Mononuclear cell (primary cell): ENCODE measurements at regions not wholly inside any gene's neighbourhood (a gene's known extent, or its start where the extent isn't known, plus 50 kb on each side); places are given as distances from the start of the nearest gene placed in this dataset.

Experiments used
- H3K27me3 ChIP-seq: 2 replicates; pipeline ENCODE4 v1.6.0; 2011; ENCODE audit warnings: low read length, control low read depth; ENCODE audit not compliant: insufficient read depth
- H3K4me1 ChIP-seq: 2 replicates; pipeline ENCODE4 v1.5.1; 2011; ENCODE audit warnings: mild to moderate bottlenecking, low read length, control low read depth; ENCODE audit not compliant: insufficient read depth
- H3K4me3 ChIP-seq: 2 replicates; pipeline ENCODE4 v1.5.1; 2011; ENCODE audit warnings: mild to moderate bottlenecking, low read length, moderate library complexity
- H3K9me3 ChIP-seq: 2 replicates; pipeline ENCODE4 v1.5.1; 2011; ENCODE audit warnings: low read depth, mild to moderate bottlenecking, control low read depth, low read length

DNA sequence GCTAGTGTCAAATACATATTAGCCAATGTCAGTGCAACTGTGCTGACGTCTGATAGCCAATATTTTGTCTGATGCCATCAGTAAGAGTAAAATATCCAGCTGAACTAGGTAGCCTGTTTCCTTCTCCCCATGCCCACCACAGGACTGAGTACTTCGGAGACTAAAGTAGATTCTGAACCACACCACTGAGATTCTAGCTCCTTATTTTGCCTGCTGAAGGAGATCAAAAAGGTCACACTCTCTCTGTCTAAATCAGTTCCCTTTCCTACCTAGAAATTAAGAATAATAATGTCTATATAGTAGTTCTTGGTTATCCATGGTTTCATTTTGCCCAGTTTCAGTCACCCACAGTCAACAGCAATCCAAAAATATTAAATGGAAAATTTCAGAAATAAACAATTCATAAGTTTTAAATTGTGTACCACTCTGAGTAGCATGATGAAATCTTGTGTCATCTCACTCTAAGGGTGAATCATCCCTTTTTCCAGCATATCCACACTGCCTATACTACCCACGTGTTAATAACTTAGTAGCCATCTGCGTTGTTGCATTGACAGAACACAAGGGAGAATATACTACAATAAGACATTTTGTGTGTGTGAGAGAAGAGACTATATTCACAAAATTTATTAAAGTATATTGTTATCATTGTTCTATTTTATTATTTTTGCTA, 1043.3 kb upstream of the PIK3C3 start:
- Histone ChIP-seq H3K9me3 (no peaks in the 10 kb centered on the region), H3K4me3 (no peak overlapping the region)

DNA sequence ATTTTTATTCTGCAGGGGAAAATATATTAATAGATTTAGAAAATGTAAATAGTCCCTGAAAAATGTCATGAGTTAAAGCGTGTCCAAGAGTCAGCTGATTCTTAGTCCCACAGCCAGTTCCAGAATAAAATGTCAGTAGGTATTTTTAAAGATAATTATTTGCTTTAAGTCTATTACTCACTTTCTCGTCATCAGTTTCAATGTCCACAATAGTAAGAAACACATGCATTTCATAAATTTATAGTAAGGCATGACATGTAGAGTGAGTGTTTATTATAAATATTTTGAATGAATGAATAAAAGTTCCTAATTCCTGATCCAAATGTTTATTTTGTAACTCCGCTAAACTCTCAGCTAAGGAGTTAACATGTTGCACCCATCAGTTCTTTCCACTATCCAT, 1044.0 kb upstream of the PIK3C3 start:
- H3K27me3 ChIP-seq: no peaks in the 10 kb centered on the region
- no peak overlapping the region for H3K4me3 ChIP-seq
- no peaks in the 10 kb centered on the region for H3K4me1 ChIP-seq
- H3K9me3 ChIP-seq: no peaks in the 10 kb centered on the region

More for the DNA sequence above, 1043.3 kb upstream of the PIK3C3 start:
- no peaks in the 10 kb centered on the region for H3K27me3 ChIP-seq
- H3K4me1 ChIP-seq: no peaks in the 10 kb centered on the region

DNA sequence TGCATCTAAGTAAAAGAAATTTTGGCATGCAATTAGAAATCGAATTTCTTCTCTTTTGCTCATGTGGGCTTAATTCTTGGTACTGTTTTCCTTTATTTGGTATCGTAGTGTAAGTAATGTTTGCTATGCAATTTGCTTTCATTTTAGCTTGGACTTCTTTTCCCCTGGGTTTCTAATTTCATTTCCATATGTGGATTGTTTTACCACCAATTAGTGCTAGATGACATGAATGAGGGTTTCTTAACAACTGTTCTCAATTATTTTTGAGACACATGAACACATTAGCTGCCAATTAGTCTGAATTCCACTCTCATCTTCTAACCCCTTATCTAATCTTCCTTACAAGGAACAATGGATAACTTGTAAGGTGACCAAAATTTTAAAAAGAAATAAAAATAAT, 1047.2 kb upstream of the PIK3C3 start:
- Histone ChIP-seq H3K27me3 (no peaks in the 10 kb centered on the region), H3K9me3 (no peaks in the 10 kb centered on the region), H3K4me1 (no peaks in the 10 kb centered on the region), H3K4me3 (no peak overlapping the region)

DNA sequence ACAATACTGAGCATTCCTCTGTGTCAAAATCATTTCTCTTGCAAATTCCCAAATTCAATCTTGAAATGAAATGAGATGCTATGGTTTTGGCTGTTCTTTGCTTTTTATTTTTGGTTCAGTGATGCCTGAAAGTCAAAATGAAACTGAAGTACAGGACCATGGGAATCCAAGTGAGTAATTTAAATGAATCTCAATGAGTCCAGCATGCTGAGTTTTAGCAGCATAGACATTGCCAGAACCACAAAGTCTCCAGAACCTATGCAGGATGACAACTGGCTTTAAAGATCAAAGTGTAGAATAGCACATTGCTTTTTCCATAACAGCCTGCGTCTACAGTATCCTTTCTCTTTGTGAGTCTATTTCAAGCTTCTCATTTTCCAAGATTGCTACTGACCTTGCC, 1050.7 kb upstream of the PIK3C3 start:
- Histone ChIP-seq H3K27me3 (no peaks in the 10 kb centered on the region), H3K9me3 (no peaks in the 10 kb centered on the region), H3K4me3 (no peak overlapping the region), H3K4me1 (no peaks in the 10 kb centered on the region)

DNA sequence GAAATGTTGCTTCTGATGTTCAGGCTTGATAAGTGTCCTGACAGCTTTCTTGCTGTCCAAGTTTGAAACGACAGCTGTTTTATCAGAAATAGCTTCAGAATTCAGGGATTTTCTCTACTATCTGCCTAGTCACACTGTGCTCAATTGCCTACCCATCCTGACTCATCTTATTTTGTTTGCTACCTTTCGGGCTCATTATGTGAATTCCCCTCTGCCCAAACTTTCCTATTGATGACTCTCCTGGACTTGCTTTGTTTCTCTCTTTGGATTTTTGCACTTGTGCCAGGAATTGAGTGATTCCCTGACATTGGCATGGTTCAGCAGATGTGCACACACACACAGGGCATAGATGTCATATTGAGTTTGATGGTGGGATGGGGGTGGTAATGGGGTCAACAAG, 1052.6 kb upstream of the PIK3C3 start:
- Histone ChIP-seq H3K4me1 (no peaks in the 10 kb centered on the region), H3K27me3 (no peaks in the 10 kb centered on the region), H3K4me3 (no peak overlapping the region), H3K9me3 (no peaks in the 10 kb centered on the region)

DNA sequence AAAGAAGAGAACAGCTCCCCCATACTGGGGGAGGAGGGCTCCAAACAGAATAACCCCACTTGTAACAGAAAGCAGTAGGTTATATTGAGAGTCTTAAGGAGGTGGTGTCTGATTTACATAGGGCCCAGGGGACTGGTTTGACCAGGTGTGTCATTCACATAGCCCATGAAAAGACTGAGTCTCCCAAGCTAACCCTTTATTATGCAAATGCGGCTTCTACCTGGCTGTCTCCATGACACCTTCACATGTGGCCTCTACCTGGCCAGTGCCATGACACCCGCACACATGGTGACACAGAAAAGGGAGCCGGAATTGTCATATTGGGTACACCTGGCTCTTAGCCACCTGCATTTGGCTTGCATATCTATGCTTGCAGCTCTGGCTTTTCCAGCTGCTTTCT, 1057.2 kb upstream of the PIK3C3 start:
- Histone ChIP-seq H3K4me1 (no peaks in the 10 kb centered on the region), H3K27me3 (no peaks in the 10 kb centered on the region), H3K4me3 (no peak overlapping the region), H3K9me3 (no peaks in the 10 kb centered on the region)

DNA sequence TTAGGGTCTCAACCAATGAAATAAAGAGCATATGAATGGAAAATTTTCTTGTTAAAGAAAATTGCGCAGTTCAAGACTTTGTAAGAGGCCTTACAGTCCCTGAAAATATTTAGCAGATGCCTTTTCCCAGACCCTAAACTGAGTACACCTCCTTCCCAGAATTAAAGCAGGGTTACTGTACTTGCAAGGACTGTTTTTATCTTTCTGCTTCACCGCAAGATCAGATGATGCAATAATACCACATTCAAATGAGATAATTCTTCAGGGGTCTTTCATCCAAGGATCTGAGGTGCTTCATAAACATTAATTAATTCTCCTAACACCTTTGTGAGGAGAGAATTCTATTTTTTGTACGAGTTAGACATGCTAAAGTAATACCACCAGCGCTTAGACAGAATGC, 1071.8 kb upstream of the PIK3C3 start:
- H3K27me3 ChIP-seq: no peaks in the 10 kb centered on the region
- H3K4me3 ChIP-seq: no peak overlapping the region
- no peaks in the 10 kb centered on the region for H3K9me3 ChIP-seq

DNA sequence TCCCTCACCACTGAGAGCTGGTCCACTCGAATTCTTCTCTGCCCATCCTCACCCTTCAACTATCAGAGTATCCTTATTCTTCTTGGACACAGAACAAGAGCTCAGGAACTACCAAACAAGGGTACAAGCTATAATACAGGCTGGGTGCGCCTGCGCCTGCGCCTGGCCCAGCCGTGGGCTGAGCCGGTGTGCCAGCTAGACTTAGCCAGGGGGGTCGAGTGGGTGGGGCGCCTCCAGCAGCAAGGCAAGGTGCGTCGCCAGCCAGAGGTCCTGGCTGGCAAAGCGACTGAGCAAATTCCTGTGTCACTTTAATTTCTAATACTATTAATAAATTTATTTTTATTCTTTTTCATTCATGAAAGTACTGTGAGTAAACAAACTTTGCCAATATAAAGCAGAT, 1072.6 kb upstream of the PIK3C3 start:
- Histone ChIP-seq H3K9me3 (no peaks in the 10 kb centered on the region), H3K27me3 (no peaks in the 10 kb centered on the region), H3K4me3 (no peak overlapping the region), H3K4me1 (no peaks in the 10 kb centered on the region)

More for the DNA sequence above, 1071.8 kb upstream of the PIK3C3 start:
- H3K4me1 ChIP-seq: no peaks in the 10 kb centered on the region

DNA sequence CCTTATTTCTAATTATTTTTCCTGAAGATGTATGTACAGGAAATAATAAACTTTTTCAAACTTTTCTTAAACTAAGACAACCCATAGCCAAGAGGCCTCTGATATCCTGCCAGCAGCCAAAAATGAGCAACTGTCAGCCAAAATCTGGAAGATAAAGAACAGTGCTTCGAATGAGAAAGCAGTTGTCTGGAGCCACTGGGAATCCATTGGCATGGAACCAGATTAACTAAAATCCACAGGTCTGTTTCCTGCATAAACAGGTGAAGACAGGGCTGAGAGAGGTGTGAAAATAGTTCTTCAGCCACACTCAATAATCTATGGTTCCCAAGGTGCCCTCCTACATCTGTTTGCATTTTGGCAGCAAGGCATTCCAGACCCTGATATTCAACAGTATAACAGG, 1076.7 kb upstream of the PIK3C3 start:
- Histone ChIP-seq H3K9me3 (no peaks in the 10 kb centered on the region), H3K4me1 (no peaks in the 10 kb centered on the region), H3K27me3 (no peaks in the 10 kb centered on the region), H3K4me3 (no peak overlapping the region)

DNA sequence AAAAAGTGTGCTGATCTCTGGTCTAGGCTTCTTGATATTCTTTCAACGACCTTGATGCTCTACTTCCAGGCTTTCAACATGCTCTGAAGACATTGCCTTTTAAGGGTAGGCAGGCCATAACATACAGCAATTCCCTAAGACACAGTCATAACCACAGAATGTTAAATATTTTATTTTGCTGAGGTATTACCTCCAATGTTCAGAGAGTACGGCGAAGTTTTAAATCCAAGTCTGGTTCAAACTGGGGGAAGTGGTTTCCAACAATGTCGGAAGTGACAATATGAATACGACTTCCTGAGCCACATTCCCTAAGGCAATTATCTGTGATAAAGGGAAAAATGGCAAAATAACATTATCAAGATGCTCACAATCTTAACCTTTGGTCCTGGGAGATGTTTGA, 1077.9 kb upstream of the PIK3C3 start:
- no peaks in the 10 kb centered on the region for H3K4me1 ChIP-seq
- H3K27me3 ChIP-seq: no peaks in the 10 kb centered on the region
- H3K4me3 ChIP-seq: no peak overlapping the region
- no peaks in the 10 kb centered on the region for H3K9me3 ChIP-seq

DNA sequence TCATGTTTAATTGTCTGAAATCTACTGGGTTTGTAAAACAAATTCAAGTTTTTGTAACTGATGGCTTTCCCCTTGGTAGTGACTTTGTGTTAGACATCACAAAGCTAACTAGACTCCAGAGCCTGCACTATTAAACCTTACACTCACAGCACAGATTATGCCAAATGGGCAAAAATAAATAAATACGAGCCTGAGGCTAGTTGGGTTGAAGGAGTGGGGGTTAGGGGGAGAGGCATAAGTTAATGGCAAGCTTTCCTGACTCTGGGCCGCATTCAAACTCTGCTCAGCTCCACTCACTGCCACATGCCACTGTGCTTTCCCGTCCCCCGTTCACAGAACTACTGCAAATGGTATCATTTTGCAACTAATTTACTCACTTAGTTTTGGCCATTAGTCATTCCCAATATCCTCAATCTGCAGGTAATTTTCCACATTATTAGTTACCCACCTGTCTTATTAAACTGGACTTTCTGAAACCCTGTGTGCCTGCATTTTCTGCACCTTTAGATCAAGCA, 1079.9 kb upstream of the PIK3C3 start:
- Histone ChIP-seq H3K27me3 (no peaks in the 10 kb centered on the region), H3K9me3 (no peaks in the 10 kb centered on the region), H3K4me1 (no peaks in the 10 kb centered on the region), H3K4me3 (no peak overlapping the region)

DNA sequence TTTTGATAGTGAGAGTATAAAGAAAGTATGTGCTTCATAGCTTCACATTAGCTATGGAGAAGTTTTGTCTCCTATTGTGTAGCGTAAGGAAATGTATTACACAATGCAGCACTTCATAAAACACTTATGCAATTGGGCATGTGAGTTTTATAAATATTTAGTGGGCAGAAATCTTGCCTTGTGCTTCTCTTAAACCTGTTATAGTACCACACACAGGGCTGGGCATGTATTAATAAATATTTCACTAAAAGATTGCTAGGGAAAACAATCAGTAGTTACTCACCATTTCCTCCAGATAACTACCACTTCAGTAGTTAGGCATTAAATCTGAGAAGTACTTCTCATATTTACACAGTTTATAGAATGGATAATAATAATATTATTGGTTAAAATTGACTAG, 1080.8 kb upstream of the PIK3C3 start:
- no peaks in the 10 kb centered on the region for H3K9me3 ChIP-seq
- H3K27me3 ChIP-seq: no peaks in the 10 kb centered on the region
- no peak overlapping the region for H3K4me3 ChIP-seq
- no peaks in the 10 kb centered on the region for H3K4me1 ChIP-seq

DNA sequence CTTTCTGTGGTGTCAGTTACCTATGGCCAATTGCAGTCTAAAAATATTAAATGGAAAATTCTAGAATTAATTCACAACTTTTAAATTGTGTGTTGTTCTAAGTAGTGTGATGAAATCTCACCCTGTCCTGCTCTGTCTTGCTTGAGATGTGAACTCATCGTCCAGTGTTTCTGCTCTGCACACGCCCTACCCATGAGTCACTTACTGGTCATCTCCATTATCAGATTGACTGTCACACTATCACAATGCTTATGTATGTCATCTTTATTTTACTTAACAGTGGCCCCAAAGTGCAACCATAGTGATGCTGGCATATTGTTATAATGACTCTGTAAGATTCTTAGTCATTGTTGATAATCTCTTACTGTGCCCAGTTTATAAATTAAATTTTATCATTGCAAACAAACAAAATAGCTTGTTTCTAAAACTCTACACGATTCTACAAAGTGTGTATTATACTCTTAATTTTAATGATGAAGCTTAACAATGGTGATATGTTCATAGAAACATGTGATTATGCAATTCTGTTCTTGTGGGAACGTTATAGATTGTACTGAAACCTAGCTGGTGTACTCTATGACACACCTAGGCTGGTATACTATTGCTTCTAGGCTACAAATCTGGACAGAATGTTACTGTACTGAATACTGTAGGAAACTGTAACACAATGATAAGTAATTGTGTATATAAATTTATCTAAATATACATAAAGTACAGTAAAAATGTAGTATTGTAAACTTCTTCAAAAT, 1086.8 kb upstream of the PIK3C3 start:
- Histone ChIP-seq H3K4me1 (no peaks in the 10 kb centered on the region), H3K27me3 (no peaks in the 10 kb centered on the region), H3K4me3 (no peak overlapping the region), H3K9me3 (peaks cover 5% of the 10 kb centered on the region)

DNA sequence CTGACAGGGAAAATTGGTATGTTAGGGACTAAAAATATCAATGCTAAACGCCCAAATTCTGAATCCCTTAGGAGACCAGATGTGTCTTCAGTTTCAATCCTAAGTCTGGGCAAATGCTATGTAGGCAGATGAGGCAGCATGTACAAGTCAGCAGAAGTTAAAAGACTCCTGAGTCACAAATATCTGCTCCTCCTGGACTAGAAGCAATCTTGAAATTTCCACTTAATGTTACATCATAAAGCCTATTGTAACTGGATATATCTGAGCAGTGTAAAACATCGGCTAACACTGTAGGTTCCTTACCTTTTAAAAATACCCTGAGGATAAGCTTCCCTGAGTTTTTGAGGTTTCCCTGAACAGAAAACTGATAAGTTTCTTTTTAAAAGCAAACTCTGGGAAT, 1087.6 kb upstream of the PIK3C3 start:
- H3K4me1 ChIP-seq: no peaks in the 10 kb centered on the region
- H3K9me3 ChIP-seq: peaks cover 5% of the 10 kb centered on the region
- H3K4me3 ChIP-seq: no peak overlapping the region
- H3K27me3 ChIP-seq: no peaks in the 10 kb centered on the region

DNA sequence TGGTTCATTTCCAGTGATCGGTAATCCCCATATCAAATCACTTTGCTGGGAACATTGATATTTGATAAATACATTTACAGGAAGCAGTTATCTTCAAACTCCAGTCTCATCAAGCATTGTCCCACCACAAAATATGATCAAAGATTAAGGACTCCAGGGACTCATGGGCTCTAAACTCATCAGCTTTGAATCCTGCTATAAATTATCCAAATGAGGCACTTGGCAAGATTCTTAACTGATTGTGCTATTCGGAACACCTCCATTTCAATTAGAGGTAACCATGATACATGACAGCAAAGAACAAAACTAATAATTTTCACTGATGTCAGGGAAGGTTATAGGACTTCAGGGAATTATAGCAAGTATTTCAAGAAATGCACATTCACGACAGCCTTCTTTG, 1088.1 kb upstream of the PIK3C3 start:
- Histone ChIP-seq H3K27me3 (no peaks in the 10 kb centered on the region), H3K9me3 (peaks cover 5% of the 10 kb centered on the region), H3K4me3 (no peak overlapping the region), H3K4me1 (no peaks in the 10 kb centered on the region)
